ENCODE measurements at regions not wholly inside any gene's neighbourhood (a gene's known extent, or its start where the extent isn't known, plus 50 kb on each side); places are given as distances from the start of the nearest gene placed in this dataset.
"Not testable (repeated sequence)": the region's sequence is repeated elsewhere in the genome, so short reads cannot be mapped to it uniquely, and the experiment has no call there.

DNA sequence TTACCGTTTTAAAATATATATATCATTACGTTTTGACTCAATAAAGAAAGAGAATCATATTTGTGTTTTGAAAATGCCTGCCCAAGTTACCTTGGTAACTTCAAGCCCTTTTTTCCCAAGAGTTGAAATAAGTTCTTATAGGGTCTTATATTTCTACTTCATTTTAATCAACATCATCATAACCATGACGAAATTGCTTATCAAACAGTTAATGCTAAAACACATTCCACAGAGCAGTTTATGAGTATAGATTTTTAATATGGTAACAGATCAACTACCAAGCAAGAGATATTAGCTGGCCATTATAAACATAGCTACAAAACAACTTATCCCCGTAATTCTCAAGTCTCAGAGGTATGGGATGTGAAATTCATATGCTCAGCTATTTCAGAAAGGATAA lies 197.9 kb upstream of the LRRTM4 start:
- H3K9ac ChIP-seq (ENCODE audit: low read length) = no peak overlapping the region
- DNase-seq = no peak
- no peaks in the 10 kb centered on the region for H3K9me3 ChIP-seq (ENCODE audit: insufficient read depth, low read depth, low read length)
- H2AFZ ChIP-seq (ENCODE audit: insufficient read depth, low read length, poor library complexity) = no peak overlapping the region
- H3K79me2 ChIP-seq (ENCODE audit: control insufficient read depth, insufficient read depth, low read length, poor library complexity) = no peaks in the 10 kb centered on the region
- no peak overlapping the region for H4K91ac ChIP-seq (ENCODE audit: low read depth, low read length)
- no peak overlapping the region for H4K8ac ChIP-seq (ENCODE audit: low read depth, low read length)
- no peaks in the 10 kb centered on the region for H3K4me1 ChIP-seq (ENCODE audit: control insufficient read depth in 1 of 2, insufficient read depth in 2 of 2, low read length in 2 of 2)
- H4K12ac ChIP-seq (ENCODE audit: low read depth, low read length) = no peak overlapping the region
- no peak overlapping the region for H3K23ac ChIP-seq (ENCODE audit: low read length)
- H2BK5ac ChIP-seq (ENCODE audit: low read depth, low read length, poor library complexity) = no peak overlapping the region
- H3K4me3 ChIP-seq (ENCODE audit: low read depth, low read length) = no peak overlapping the region
- no peak overlapping the region for H3K4ac ChIP-seq (ENCODE audit: low read depth, low read length)
- WGBS (ENCODE audit: extremely low coverage, insufficient coverage, insufficient read length) = no CpG with 5 or more reads among the region's 4 CpGs
- H2BK120ac ChIP-seq (ENCODE audit: insufficient read depth, low read length, poor library complexity) = no peak overlapping the region
- H3K4me2 ChIP-seq (ENCODE audit: low read length) = no peak overlapping the region
- no peaks in the 10 kb centered on the region for H3K79me1 ChIP-seq (ENCODE audit: low read length)
- no peaks in the 10 kb centered on the region for H3K36me3 ChIP-seq (ENCODE audit: control insufficient read depth in 1 of 2, insufficient read depth in 2 of 2, low read length in 2 of 2)
- no peak overlapping the region for H3K18ac ChIP-seq (ENCODE audit: low read length)
- no peak overlapping the region for H2AK5ac ChIP-seq (ENCODE audit: low read length)
- no peak overlapping the region for H2BK12ac ChIP-seq (ENCODE audit: low read length)
- H3K27ac ChIP-seq (ENCODE audit: low read depth, low read length) = no peak overlapping the region
- H3K14ac ChIP-seq (ENCODE audit: low read length) = no peak overlapping the region
- no peaks in the 10 kb centered on the region for H3K27me3 ChIP-seq (ENCODE audit: insufficient read depth, low read length)

DNA sequence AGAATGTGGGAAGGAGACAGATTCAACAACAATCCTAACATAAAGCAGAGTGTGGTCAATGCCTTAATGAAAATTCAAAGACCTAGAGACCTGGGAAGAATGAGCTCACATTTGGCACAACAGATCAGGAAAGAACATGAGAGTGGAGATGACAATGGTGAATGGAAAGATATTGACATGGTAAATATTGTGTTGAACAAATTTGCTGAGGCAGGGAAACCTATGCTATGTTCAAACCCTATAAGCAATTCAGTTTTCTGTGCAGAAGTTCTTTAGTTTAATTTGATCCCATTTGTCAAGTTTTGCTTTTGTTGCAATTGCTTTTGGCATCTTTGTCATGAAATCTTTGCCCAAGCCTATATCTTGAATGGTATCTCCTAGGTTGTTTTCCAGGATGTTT lies 199.4 kb upstream of the LRRTM4 start:
- H2AK5ac ChIP-seq (ENCODE audit: low read length) = no peak overlapping the region
- no peak overlapping the region for H3K4me3 ChIP-seq (ENCODE audit: low read depth, low read length)
- H2BK12ac ChIP-seq (ENCODE audit: low read length) = no peak overlapping the region
- no peaks in the 10 kb centered on the region for H3K9me3 ChIP-seq (ENCODE audit: insufficient read depth, low read depth, low read length)
- H3K79me1 ChIP-seq (ENCODE audit: low read length) = no peaks in the 10 kb centered on the region
- no peaks in the 10 kb centered on the region for H3K27me3 ChIP-seq (ENCODE audit: insufficient read depth, low read length)
- no peak for DNase-seq
- no peak overlapping the region for H2BK5ac ChIP-seq (ENCODE audit: low read depth, low read length, poor library complexity)
- H3K18ac ChIP-seq (ENCODE audit: low read length) = no peak overlapping the region
- no peaks in the 10 kb centered on the region for H3K4me1 ChIP-seq (ENCODE audit: control insufficient read depth in 1 of 2, insufficient read depth in 2 of 2, low read length in 2 of 2)
- no peak overlapping the region for H3K23ac ChIP-seq (ENCODE audit: low read length)
- H3K4me2 ChIP-seq (ENCODE audit: low read length) = no peak overlapping the region
- H3K36me3 ChIP-seq (ENCODE audit: control insufficient read depth in 1 of 2, insufficient read depth in 2 of 2, low read length in 2 of 2) = no peaks in the 10 kb centered on the region
- H4K12ac ChIP-seq (ENCODE audit: low read depth, low read length) = no peak overlapping the region
- H4K8ac ChIP-seq (ENCODE audit: low read depth, low read length) = no peak overlapping the region
- no peaks in the 10 kb centered on the region for H3K79me2 ChIP-seq (ENCODE audit: control insufficient read depth, insufficient read depth, low read length, poor library complexity)
- H4K91ac ChIP-seq (ENCODE audit: low read depth, low read length) = no peak overlapping the region
- H2AFZ ChIP-seq (ENCODE audit: insufficient read depth, low read length, poor library complexity) = no peak overlapping the region
- H3K9ac ChIP-seq (ENCODE audit: low read length) = no peak overlapping the region
- H3K27ac ChIP-seq (ENCODE audit: low read depth, low read length) = no peak overlapping the region
- no peak overlapping the region for H3K4ac ChIP-seq (ENCODE audit: low read depth, low read length)
- H2BK120ac ChIP-seq (ENCODE audit: insufficient read depth, low read length, poor library complexity) = no peak overlapping the region
- H3K14ac ChIP-seq (ENCODE audit: low read length) = no peak overlapping the region

DNA sequence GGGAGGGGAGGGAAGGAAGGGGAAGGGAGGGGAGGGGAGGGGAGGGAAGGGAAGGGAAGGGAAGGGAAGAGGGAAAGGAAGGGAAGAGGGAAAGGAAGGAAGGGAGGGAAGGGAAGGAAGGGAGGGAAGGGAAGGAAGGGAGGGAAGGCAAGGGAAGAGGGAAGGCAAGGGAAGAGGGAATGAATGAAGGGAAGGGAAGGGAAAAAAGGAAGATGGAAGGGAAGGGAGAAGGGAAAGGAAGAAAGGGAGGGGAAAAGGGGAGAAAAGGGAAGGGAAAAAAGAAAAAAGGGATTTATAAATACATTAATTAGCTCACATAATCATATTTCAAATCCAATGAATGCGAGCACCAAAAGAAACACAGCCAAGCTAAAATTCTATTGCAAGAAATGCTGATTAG lies 202.9 kb upstream of the LRRTM4 start:
- no peak overlapping the region for H2AFZ ChIP-seq (ENCODE audit: insufficient read depth, low read length, poor library complexity)
- H4K91ac ChIP-seq (ENCODE audit: low read depth, low read length) = no peak overlapping the region
- H4K8ac ChIP-seq (ENCODE audit: low read depth, low read length) = no peak overlapping the region
- no peaks in the 10 kb centered on the region for H3K27me3 ChIP-seq (ENCODE audit: insufficient read depth, low read length)
- H2BK12ac ChIP-seq (ENCODE audit: low read length) = no peak overlapping the region
- H2BK120ac ChIP-seq (ENCODE audit: insufficient read depth, low read length, poor library complexity) = no peak overlapping the region
- DNase-seq = no peak
- no peak overlapping the region for H3K4me3 ChIP-seq (ENCODE audit: low read depth, low read length)
- H3K9me3 ChIP-seq (ENCODE audit: insufficient read depth, low read depth, low read length) = no peaks in the 10 kb centered on the region
- no peaks in the 10 kb centered on the region for H3K79me2 ChIP-seq (ENCODE audit: control insufficient read depth, insufficient read depth, low read length, poor library complexity)
- H3K23ac ChIP-seq (ENCODE audit: low read length) = no peak overlapping the region
- no peak overlapping the region for H2BK5ac ChIP-seq (ENCODE audit: low read depth, low read length, poor library complexity)
- H3K4ac ChIP-seq (ENCODE audit: low read depth, low read length) = no peak overlapping the region
- no peak overlapping the region for H3K18ac ChIP-seq (ENCODE audit: low read length)
- H3K27ac ChIP-seq (ENCODE audit: low read depth, low read length) = no peak overlapping the region
- H3K4me2 ChIP-seq (ENCODE audit: low read length) = no peak overlapping the region
- no peak overlapping the region for H3K14ac ChIP-seq (ENCODE audit: low read length)
- H2AK5ac ChIP-seq (ENCODE audit: low read length) = no peak overlapping the region
- no peak overlapping the region for H4K12ac ChIP-seq (ENCODE audit: low read depth, low read length)
- H3K36me3 ChIP-seq (ENCODE audit: control insufficient read depth in 1 of 2, insufficient read depth in 2 of 2, low read length in 2 of 2) = no peaks in the 10 kb centered on the region
- H3K79me1 ChIP-seq (ENCODE audit: low read length) = no peaks in the 10 kb centered on the region
- no peaks in the 10 kb centered on the region for H3K4me1 ChIP-seq (ENCODE audit: control insufficient read depth in 1 of 2, insufficient read depth in 2 of 2, low read length in 2 of 2)
- no peak overlapping the region for H3K9ac ChIP-seq (ENCODE audit: low read length)
- WGBS (ENCODE audit: extremely low coverage, insufficient coverage, insufficient read length) = no CpG with 5 or more reads among the region's 1 CpG

DNA sequence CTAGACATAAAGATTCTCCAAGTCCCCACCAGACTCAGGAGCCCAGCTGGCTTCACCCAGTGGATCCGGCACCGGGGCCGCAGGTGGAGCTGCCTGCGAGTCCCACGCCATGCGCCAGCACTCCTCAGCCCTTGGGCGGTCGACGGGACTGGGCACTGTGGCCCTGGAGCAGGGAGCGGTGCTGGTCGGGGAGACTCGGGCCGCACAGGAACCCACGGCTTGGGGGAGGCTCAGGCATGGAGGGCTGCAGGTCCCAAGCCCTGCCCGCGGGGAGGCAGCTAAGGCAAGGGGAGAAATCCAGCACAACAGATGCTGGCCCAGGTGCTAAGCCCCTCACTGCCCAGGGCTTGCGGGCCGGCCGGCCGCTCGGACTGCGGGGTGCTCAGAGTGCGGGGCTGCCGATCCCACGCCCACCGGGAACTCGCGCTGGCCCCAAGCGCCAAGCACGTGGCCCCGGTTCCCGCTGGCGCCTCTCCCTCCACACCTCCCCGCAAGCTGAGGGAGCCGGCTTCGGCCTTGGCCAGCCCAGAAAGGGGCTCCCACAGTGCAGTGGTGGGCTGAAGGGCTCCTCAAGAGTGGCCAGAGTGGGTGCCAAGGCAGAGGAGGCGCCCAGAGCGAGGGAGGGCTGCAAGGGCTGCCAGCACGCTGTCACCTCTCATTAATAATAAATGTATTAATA lies 212.6 kb upstream of the LRRTM4 start:
- not testable (repeated sequence) for H3K9ac ChIP-seq (ENCODE audit: low read length); H3K36me3 ChIP-seq (ENCODE audit: control insufficient read depth in 1 of 2, insufficient read depth in 2 of 2, low read length in 2 of 2); H3K9me3 ChIP-seq (ENCODE audit: insufficient read depth, low read depth, low read length); H2BK12ac ChIP-seq (ENCODE audit: low read length); H3K79me1 ChIP-seq (ENCODE audit: low read length); H3K4me3 ChIP-seq (ENCODE audit: low read depth, low read length); H3K4me2 ChIP-seq (ENCODE audit: low read length); DNase-seq; H3K79me2 ChIP-seq (ENCODE audit: control insufficient read depth, insufficient read depth, low read length, poor library complexity); H3K27me3 ChIP-seq (ENCODE audit: insufficient read depth, low read length); H4K8ac ChIP-seq (ENCODE audit: low read depth, low read length); H2BK5ac ChIP-seq (ENCODE audit: low read depth, low read length, poor library complexity); H4K91ac ChIP-seq (ENCODE audit: low read depth, low read length); H4K12ac ChIP-seq (ENCODE audit: low read depth, low read length); H3K27ac ChIP-seq (ENCODE audit: low read depth, low read length); H3K4ac ChIP-seq (ENCODE audit: low read depth, low read length); H2AFZ ChIP-seq (ENCODE audit: insufficient read depth, low read length, poor library complexity); H2BK120ac ChIP-seq (ENCODE audit: insufficient read depth, low read length, poor library complexity); H3K14ac ChIP-seq (ENCODE audit: low read length); H3K4me1 ChIP-seq (ENCODE audit: control insufficient read depth in 1 of 2, insufficient read depth in 2 of 2, low read length in 2 of 2); H2AK5ac ChIP-seq (ENCODE audit: low read length); H3K23ac ChIP-seq (ENCODE audit: low read length); H3K18ac ChIP-seq (ENCODE audit: low read length)
- WGBS (ENCODE audit: extremely low coverage, insufficient coverage, insufficient read length) = no CpG with 5 or more reads among the region's 39 CpGs

Measured in trophoblast cell (in vitro differentiated cells and primary cell).